Dedifferentiated amniotic fluid mesenchymal stem cell (primary cell): ENCODE measurements at regions not wholly inside any gene's neighbourhood (a gene's known extent, or its start where the extent isn't known, plus 50 kb on each side); places are given as distances from the start of the nearest gene placed in this dataset.
"Not testable (repeated sequence)": the region's sequence is repeated elsewhere in the genome, so short reads cannot be mapped to it uniquely, and the experiment has no call there.

Source experiments
- DNase-seq: peaks from one replicate; pipeline ENCODE4 v3.0.0-alpha.2; 2016; ENCODE audit errors: extremely low spot score

GRCh38 chr18:5830902-5831301 is 64.4 kb downstream of the TMEM200C start:
- not testable (repeated sequence) for DNase-seq

GRCh38 chr18:5828913-5829312 is 66.4 kb downstream of the TMEM200C start:
- DNase-seq = no peak

GRCh38 chr18:5825663-5826062 is 69.7 kb downstream of the TMEM200C start:
- DNase-seq = no peak

- DNase-seq = no peak
These were observed 70.8 kb downstream of the TMEM200C start for GRCh38 chr18:5824370-5824984.

GRCh38 chr18:5817816-5818215 is 77.5 kb downstream of the TMEM200C start:
- DNase-seq = no peak

GRCh38 chr18:5806860-5807259 is 88.5 kb downstream of the TMEM200C start:
- DNase-seq = no peak

- no peak for DNase-seq
These were observed 107.4 kb downstream of the TMEM200C start for GRCh38 chr18:5787936-5788335.

GRCh38 chr18:5779922-5780321 is 115.4 kb downstream of the TMEM200C start:
- DNase-seq = no peak

GRCh38 chr18:5772306-5773105 is 122.8 kb downstream of the TMEM200C start:
- peak; percentile 52 for DNase-seq

GRCh38 chr18:5771343-5771742 is 124.0 kb downstream of the TMEM200C start:
- no peak for DNase-seq

- no peak for DNase-seq
These were observed 125.1 kb downstream of the TMEM200C start for GRCh38 chr18:5770176-5770575.

- no peak for DNase-seq
These were observed 126.9 kb downstream of the TMEM200C start for GRCh38 chr18:5768454-5768853.

GRCh38 chr18:5759194-5759593 is 136.1 kb downstream of the TMEM200C start:
- no peak for DNase-seq

- no peak for DNase-seq
These were observed 138.5 kb downstream of the TMEM200C start for GRCh38 chr18:5756823-5757222.

- DNase-seq = no peak
These were observed 147.6 kb downstream of the TMEM200C start for GRCh38 chr18:5747678-5748077.

GRCh38 chr18:5746844-5747243 is 148.5 kb downstream of the TMEM200C start:
- DNase-seq = no peak

- DNase-seq = no peak
These were observed 150.7 kb downstream of the TMEM200C start for GRCh38 chr18:5744659-5745058.

- DNase-seq = no peak
These were observed 156.8 kb downstream of the TMEM200C start for GRCh38 chr18:5738526-5738925.

- DNase-seq = no peak
These were observed 163.0 kb downstream of the TMEM200C start for GRCh38 chr18:5732318-5732717.

GRCh38 chr18:5729983-5730699 is 165.2 kb downstream of the TMEM200C start:
- no peak for DNase-seq

GRCh38 chr18:5728531-5728930 is 166.8 kb downstream of the TMEM200C start:
- DNase-seq = no peak

- DNase-seq = no peak
These were observed 169.3 kb downstream of the TMEM200C start for GRCh38 chr18:5726011-5726410.

GRCh38 chr18:5721924-5722323 is 173.4 kb downstream of the TMEM200C start:
- DNase-seq = no peak
